Ureter (tissue), 1 donor: ENCODE measurements at regions not wholly inside any gene's neighbourhood (a gene's known extent, or its start where the extent isn't known, plus 50 kb on each side); places are given as distances from the start of the nearest gene placed in this dataset.
"Not testable (repeated sequence)": the region's sequence is repeated elsewhere in the genome, so short reads cannot be mapped to it uniquely, and the experiment has no call there.

Experiments
- DNase-seq: peaks from one replicate; pipeline ENCODE4 v3.0.0-alpha.2; 2020; ENCODE audit warnings: low spot score
- donor health status: DM: yes; HTN: yes; CAD: no.

GRCh38 chr1:58255192-58255591, 291.3 kb downstream of the OMA1 start:
- DNase-seq: no peak

GRCh38 chr1:58251430-58252073, 295.0 kb downstream of the OMA1 start:
- no peak for DNase-seq

GRCh38 chr1:58250587-58250948, 296.0 kb downstream of the OMA1 start:
- no peak for DNase-seq

- no peak for DNase-seq
Observed at GRCh38 chr1:58249737-58250586, 296.6 kb downstream of the OMA1 start.

- DNase-seq: no peak
Observed at GRCh38 chr1:58249388-58249736, 297.2 kb downstream of the OMA1 start.

- DNase-seq: no peak
Observed at GRCh38 chr1:58248791-58249190, 297.7 kb downstream of the OMA1 start.

GRCh38 chr1:58248072-58248471, 298.5 kb downstream of the OMA1 start:
- DNase-seq: no peak

- no peak for DNase-seq
Observed at GRCh38 chr1:58246549-58246948, 300.0 kb downstream of the OMA1 start.

GRCh38 chr1:58244872-58245271, 301.7 kb downstream of the OMA1 start:
- no peak for DNase-seq

GRCh38 chr1:58238846-58239245, 307.7 kb downstream of the OMA1 start:
- no peak for DNase-seq

- no peak for DNase-seq
Observed at GRCh38 chr1:58233729-58234128, 312.8 kb downstream of the OMA1 start.

GRCh38 chr1:58231204-58231603, 315.3 kb downstream of the OMA1 start:
- DNase-seq: no peak

- no peak for DNase-seq
Observed at GRCh38 chr1:58227604-58228003, 318.9 kb downstream of the OMA1 start.

GRCh38 chr1:58223522-58223921, 323.0 kb downstream of the OMA1 start:
- no peak for DNase-seq

- no peak for DNase-seq
Observed at GRCh38 chr1:58220836-58221472, 325.6 kb downstream of the OMA1 start.

GRCh38 chr1:58216169-58216568, 330.4 kb downstream of the OMA1 start:
- not testable (repeated sequence) for DNase-seq

GRCh38 chr1:58214674-58215073, 331.9 kb downstream of the OMA1 start:
- DNase-seq: no peak

GRCh38 chr1:58211869-58212268, 334.7 kb downstream of the OMA1 start:
- DNase-seq: no peak

- no peak for DNase-seq
Observed at GRCh38 chr1:58209575-58209974, 337.0 kb downstream of the OMA1 start.

GRCh38 chr1:58206749-58207148, 339.8 kb downstream of the OMA1 start:
- no peak for DNase-seq

GRCh38 chr1:58204284-58204683, 342.2 kb downstream of the OMA1 start:
- no peak for DNase-seq

GRCh38 chr1:58201492-58202106, 344.9 kb downstream of the OMA1 start:
- no peak for DNase-seq

GRCh38 chr1:58200437-58200836, 346.1 kb downstream of the OMA1 start:
- DNase-seq: no peak
